ENCODE measurements at regions not wholly inside any gene's neighbourhood (a gene's known extent, or its start where the extent isn't known, plus 50 kb on each side); places are given as distances from the start of the nearest gene placed in this dataset.

- Mint-ChIP-seq H3K27me3 (ENCODE audit: low read depth, poor library complexity) (no peaks in the 10 kb centered on the region), H3K36me3 (ENCODE audit: low read depth) (no peaks in the 10 kb centered on the region), H3K9me3 (no peaks in the 10 kb centered on the region), H3K4me1 (peaks cover 9% of the 10 kb centered on the region), H3K4me3 (no peak overlapping the region), H3K27ac (no peak overlapping the region)
- DNase-seq, result no peak
- no peak for TF ChIP-seq CTCF (IDR thresholded peaks at IDR 0.05)
Observed at GRCh38 chr9:73549991-73550390, 398.3 kb downstream of the ANXA1 start.

GRCh38 chr9:73553295-73553694, 401.6 kb downstream of the ANXA1 start:
- Mint-ChIP-seq H3K9me3 (no peaks in the 10 kb centered on the region), H3K4me1 (peaks cover 7% of the 10 kb centered on the region), H3K36me3 (ENCODE audit: low read depth) (no peaks in the 10 kb centered on the region), H3K27ac (no peak overlapping the region), H3K4me3 (no peak overlapping the region), H3K27me3 (ENCODE audit: low read depth, poor library complexity) (no peaks in the 10 kb centered on the region)
- TF ChIP-seq CTCF (IDR thresholded peaks at IDR 0.05), result no peak
- DNase-seq, result no peak

- H3K4me3 Mint-ChIP-seq, result no peak overlapping the region
- no peaks in the 10 kb centered on the region for H3K27me3 Mint-ChIP-seq (ENCODE audit: low read depth, poor library complexity)
- no peaks in the 10 kb centered on the region for H3K36me3 Mint-ChIP-seq (ENCODE audit: low read depth)
- no peak for TF ChIP-seq CTCF (IDR thresholded peaks at IDR 0.05)
- no peak overlapping the region for H3K27ac Mint-ChIP-seq
- no peaks in the 10 kb centered on the region for H3K4me1 Mint-ChIP-seq
- DNase-seq, result no peak
- peaks cover 4% of the 10 kb centered on the region for H3K9me3 Mint-ChIP-seq
Observed at GRCh38 chr9:73558471-73558870, 406.8 kb downstream of the ANXA1 start.

- no peak for TF ChIP-seq CTCF (IDR thresholded peaks at IDR 0.05)
- Mint-ChIP-seq H3K27ac (no peak overlapping the region), H3K4me3 (no peak overlapping the region), H3K36me3 (ENCODE audit: low read depth) (no peaks in the 10 kb centered on the region), H3K9me3 (peaks cover 9% of the 10 kb centered on the region), H3K27me3 (ENCODE audit: low read depth, poor library complexity) (no peaks in the 10 kb centered on the region), H3K4me1 (no peaks in the 10 kb centered on the region)
- DNase-seq, result no peak
Observed at GRCh38 chr9:73565026-73565425, 413.4 kb downstream of the ANXA1 start.

- H3K27ac Mint-ChIP-seq, result no peak overlapping the region
- no peaks in the 10 kb centered on the region for H3K27me3 Mint-ChIP-seq (ENCODE audit: low read depth, poor library complexity)
- H3K9me3 Mint-ChIP-seq, result peaks cover 9% of the 10 kb centered on the region
- TF ChIP-seq CTCF (IDR thresholded peaks at IDR 0.05), result peak; percentile 32
- no peaks in the 10 kb centered on the region for H3K4me1 Mint-ChIP-seq
- no peaks in the 10 kb centered on the region for H3K36me3 Mint-ChIP-seq (ENCODE audit: low read depth)
- DNase-seq, result peak; percentile 8
- no peak overlapping the region for H3K4me3 Mint-ChIP-seq
Observed at GRCh38 chr9:73565833-73566465, 414.3 kb downstream of the ANXA1 start.

GRCh38 chr9:73566627-73567026, 415.0 kb downstream of the ANXA1 start:
- no peak for TF ChIP-seq CTCF (IDR thresholded peaks at IDR 0.05)
- DNase-seq, result no peak
- no peaks in the 10 kb centered on the region for H3K4me1 Mint-ChIP-seq
- H3K27ac Mint-ChIP-seq, result no peak overlapping the region
- no peak overlapping the region for H3K4me3 Mint-ChIP-seq
- H3K9me3 Mint-ChIP-seq, result peaks cover 9% of the 10 kb centered on the region
- no peaks in the 10 kb centered on the region for H3K36me3 Mint-ChIP-seq (ENCODE audit: low read depth)
- H3K27me3 Mint-ChIP-seq (ENCODE audit: low read depth, poor library complexity), result no peaks in the 10 kb centered on the region
